Skin of body (tissue), 1 donor: ENCODE measurements at regions not wholly inside any gene's neighbourhood (a gene's known extent, or its start where the extent isn't known, plus 50 kb on each side); places are given as distances from the start of the nearest gene placed in this dataset.
"Not testable (repeated sequence)": the region's sequence is repeated elsewhere in the genome, so short reads cannot be mapped to it uniquely, and the experiment has no call there.

Experiments
- DNase-seq: peaks from one replicate; lab custom pipeline; 2025; lab: John Stamatoyannopoulos, UW

GRCh38 chr15:95679847-95680582 is 650.5 kb upstream of the NR2F2 start:
- no peak for DNase-seq

GRCh38 chr15:95680728-95681127 is 649.8 kb upstream of the NR2F2 start:
- DNase-seq: no peak

- no peak for DNase-seq
Observed at GRCh38 chr15:95681836-95682544, 648.5 kb upstream of the NR2F2 start.

GRCh38 chr15:95684126-95684525 is 646.4 kb upstream of the NR2F2 start:
- DNase-seq: no peak

GRCh38 chr15:95684693-95685115 is 645.8 kb upstream of the NR2F2 start:
- no peak for DNase-seq

- no peak for DNase-seq
Observed at GRCh38 chr15:95687061-95687460, 643.4 kb upstream of the NR2F2 start.

GRCh38 chr15:95687686-95688085 is 642.8 kb upstream of the NR2F2 start:
- no peak for DNase-seq

- no peak for DNase-seq
Observed at GRCh38 chr15:95690631-95691340, 639.7 kb upstream of the NR2F2 start.

- no peak for DNase-seq
Observed at GRCh38 chr15:95693917-95694316, 636.6 kb upstream of the NR2F2 start.

- no peak for DNase-seq
Observed at GRCh38 chr15:95698230-95698629, 632.3 kb upstream of the NR2F2 start.

- no peak for DNase-seq
Observed at GRCh38 chr15:95698951-95699350, 631.5 kb upstream of the NR2F2 start.

- DNase-seq: no peak
Observed at GRCh38 chr15:95699578-95699977, 630.9 kb upstream of the NR2F2 start.

- not testable (repeated sequence) for DNase-seq
Observed at GRCh38 chr15:95700692-95701091, 629.8 kb upstream of the NR2F2 start.

- DNase-seq: no peak
Observed at GRCh38 chr15:95701410-95701809, 629.1 kb upstream of the NR2F2 start.

GRCh38 chr15:95709959-95710695 is 620.4 kb upstream of the NR2F2 start:
- DNase-seq: no peak

- DNase-seq: no peak
Observed at GRCh38 chr15:95712785-95713184, 617.7 kb upstream of the NR2F2 start.

- DNase-seq: no peak
Observed at GRCh38 chr15:95713324-95713723, 617.2 kb upstream of the NR2F2 start.

GRCh38 chr15:95715116-95715903 is 615.2 kb upstream of the NR2F2 start:
- DNase-seq: no peak

- DNase-seq: no peak
Observed at GRCh38 chr15:95715906-95716656, 614.4 kb upstream of the NR2F2 start.

GRCh38 chr15:95716708-95717107 is 613.8 kb upstream of the NR2F2 start:
- no peak for DNase-seq
